Parathyroid adenoma (tissue), 2 donors: ENCODE measurements at regions not wholly inside any gene's neighbourhood (a gene's known extent, or its start where the extent isn't known, plus 50 kb on each side); places are given as distances from the start of the nearest gene placed in this dataset.

ENCODE experiments used
- H2AFZ ChIP-seq: fragments of 300-600 bp; sonication (generic); one replicate; pipeline ENCODE4 v1.7.0; 2017; ENCODE audit warnings: antibody characterized with exemption, mild to moderate bottlenecking
- H3K27ac ChIP-seq: fragments of 300-600 bp; sonication (generic); one replicate; pipeline ENCODE4 v1.7.0; 2017
- H3K27me3 ChIP-seq: fragments of 300-600 bp; sonication (generic); one replicate; pipeline ENCODE4 v1.7.0; 2017; ENCODE audit warnings: low read length; ENCODE audit not compliant: control insufficient read depth, insufficient read depth
- H3K36me3 ChIP-seq: fragments of 300-600 bp; sonication (generic); one replicate; pipeline ENCODE4 v1.7.0; 2017; ENCODE audit warnings: low read length; ENCODE audit not compliant: control insufficient read depth, insufficient read depth
- H3K4me1 ChIP-seq: fragments of 300-600 bp; sonication (generic); one replicate; pipeline ENCODE4 v1.7.0; 2017; ENCODE audit warnings: control low read depth
- H3K4me2 ChIP-seq: fragments of 300-600 bp; sonication (generic); one replicate; pipeline ENCODE4 v1.7.0; 2017; ENCODE audit warnings: low read length
- H3K4me3 ChIP-seq: fragments of 300-600 bp; sonication (generic); one replicate; pipeline ENCODE4 v1.7.0; 2017; ENCODE audit warnings: low read depth, low read length
- H3K79me2 ChIP-seq: fragments of 300-600 bp; sonication (generic); one replicate; pipeline ENCODE4 v1.7.0; 2017; ENCODE audit warnings: control low read depth
- H3K9ac ChIP-seq: fragments of 300-600 bp; sonication (generic); one replicate; pipeline ENCODE4 v1.7.0; 2017; ENCODE audit warnings: mild to moderate bottlenecking
- H3K9me3 ChIP-seq: fragments of 300-600 bp; sonication (generic); one replicate; pipeline ENCODE4 v1.7.0; 2017; ENCODE audit warnings: low read length; ENCODE audit not compliant: control insufficient read depth
- TF ChIP-seq, protein P1 (sequence below): fragments of 300-600 bp; sonication (generic); IDR thresholded peaks from one replicate; pipeline ENCODE4 v1.7.0; 2017; ENCODE audit warnings: antibody characterized with exemption, mild to moderate bottlenecking
- donor health status: primary hyperparathyroidism.

DNA sequence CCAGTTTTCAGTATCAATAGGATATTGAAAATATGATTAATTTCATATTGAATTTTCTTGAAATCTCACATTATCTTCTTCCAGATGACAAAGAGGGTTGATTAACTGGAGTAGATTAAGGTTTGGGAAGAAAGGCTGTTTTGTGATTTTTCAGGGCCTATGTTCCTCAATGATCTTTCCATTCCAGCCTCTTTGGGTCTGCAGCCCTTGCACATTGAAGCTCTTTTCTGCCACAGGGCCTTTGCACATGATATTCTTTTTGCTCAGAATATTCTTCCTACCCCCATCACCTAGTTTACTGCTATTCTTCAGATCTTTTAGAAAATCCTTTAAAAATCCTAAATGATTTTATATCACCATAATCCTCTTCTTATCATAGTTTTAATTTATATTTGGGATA, 449.6 kb downstream of the PLCL1 start:
- Histone ChIP-seq H3K27ac (no peak overlapping the region), H3K4me3 (no peak overlapping the region)
- TF ChIP-seq, protein P1, sequence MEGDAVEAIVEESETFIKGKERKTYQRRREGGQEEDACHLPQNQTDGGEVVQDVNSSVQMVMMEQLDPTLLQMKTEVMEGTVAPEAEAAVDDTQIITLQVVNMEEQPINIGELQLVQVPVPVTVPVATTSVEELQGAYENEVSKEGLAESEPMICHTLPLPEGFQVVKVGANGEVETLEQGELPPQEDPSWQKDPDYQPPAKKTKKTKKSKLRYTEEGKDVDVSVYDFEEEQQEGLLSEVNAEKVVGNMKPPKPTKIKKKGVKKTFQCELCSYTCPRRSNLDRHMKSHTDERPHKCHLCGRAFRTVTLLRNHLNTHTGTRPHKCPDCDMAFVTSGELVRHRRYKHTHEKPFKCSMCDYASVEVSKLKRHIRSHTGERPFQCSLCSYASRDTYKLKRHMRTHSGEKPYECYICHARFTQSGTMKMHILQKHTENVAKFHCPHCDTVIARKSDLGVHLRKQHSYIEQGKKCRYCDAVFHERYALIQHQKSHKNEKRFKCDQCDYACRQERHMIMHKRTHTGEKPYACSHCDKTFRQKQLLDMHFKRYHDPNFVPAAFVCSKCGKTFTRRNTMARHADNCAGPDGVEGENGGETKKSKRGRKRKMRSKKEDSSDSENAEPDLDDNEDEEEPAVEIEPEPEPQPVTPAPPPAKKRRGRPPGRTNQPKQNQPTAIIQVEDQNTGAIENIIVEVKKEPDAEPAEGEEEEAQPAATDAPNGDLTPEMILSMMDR = no peak

DNA sequence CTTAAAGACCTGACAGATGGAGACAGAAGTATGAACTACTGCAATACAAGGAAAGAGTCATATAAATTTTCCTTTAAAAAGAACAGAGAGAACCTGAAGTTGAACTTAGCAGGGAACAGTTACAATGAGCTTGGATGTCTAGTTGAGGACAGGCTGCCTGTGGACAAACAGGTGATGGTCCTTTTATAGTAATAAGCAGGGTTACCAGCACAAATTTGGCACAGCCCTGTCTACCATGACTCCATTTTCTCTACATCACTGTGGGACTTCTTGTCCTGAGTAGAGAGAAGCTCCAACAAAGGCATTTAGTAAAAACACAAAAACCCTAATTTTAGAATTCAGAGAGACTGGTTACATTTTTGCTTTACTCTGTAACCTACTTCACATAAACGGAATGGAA, 448.1 kb downstream of the PLCL1 start:
- Histone ChIP-seq H3K27me3 (no peaks in the 10 kb centered on the region), H3K4me2 (no peak overlapping the region), H3K4me3 (no peak overlapping the region), H3K79me2 (no peaks in the 10 kb centered on the region), H3K27ac (no peak overlapping the region), H3K9me3 (no peaks in the 10 kb centered on the region), H3K4me1 (no peaks in the 10 kb centered on the region), H3K36me3 (no peaks in the 10 kb centered on the region), H2AFZ (no peak overlapping the region), H3K9ac (no peak overlapping the region)
- TF ChIP-seq, protein P1 = no peak

More for the DNA sequence above, 449.6 kb downstream of the PLCL1 start:
- Histone ChIP-seq H3K79me2 (no peaks in the 10 kb centered on the region), H3K4me1 (no peaks in the 10 kb centered on the region), H2AFZ (no peak overlapping the region), H3K27me3 (no peaks in the 10 kb centered on the region), H3K4me2 (no peak overlapping the region), H3K36me3 (no peaks in the 10 kb centered on the region), H3K9ac (no peak overlapping the region), H3K9me3 (no peaks in the 10 kb centered on the region)

DNA sequence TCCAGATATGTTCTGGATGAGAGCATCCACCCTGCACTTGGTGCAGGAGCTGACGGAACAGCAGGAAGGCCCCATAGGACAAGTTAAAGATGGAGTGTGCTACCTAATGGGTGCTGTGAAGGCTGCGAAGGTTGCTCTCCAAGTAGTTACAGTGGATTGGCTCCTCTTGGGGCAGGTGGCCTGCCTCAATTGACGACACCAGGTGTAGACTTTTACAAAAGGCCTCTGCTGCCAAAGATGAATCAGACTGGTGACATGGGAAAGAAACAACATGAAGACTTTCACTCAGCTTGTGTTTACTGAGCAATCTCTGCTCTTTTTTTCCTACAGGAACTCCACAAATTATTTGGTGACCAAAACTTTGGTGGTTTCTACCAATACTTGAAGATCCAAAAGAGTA, 437.7 kb downstream of the PLCL1 start:
- Histone ChIP-seq H3K36me3 (no peaks in the 10 kb centered on the region), H2AFZ (no peak overlapping the region), H3K4me3 (no peak overlapping the region), H3K79me2 (no peaks in the 10 kb centered on the region), H3K4me2 (no peak overlapping the region), H3K9me3 (no peaks in the 10 kb centered on the region), H3K9ac (no peak overlapping the region), H3K4me1 (no peaks in the 10 kb centered on the region), H3K27me3 (no peaks in the 10 kb centered on the region), H3K27ac (no peak overlapping the region)
- TF ChIP-seq, protein P1 = no peak

DNA sequence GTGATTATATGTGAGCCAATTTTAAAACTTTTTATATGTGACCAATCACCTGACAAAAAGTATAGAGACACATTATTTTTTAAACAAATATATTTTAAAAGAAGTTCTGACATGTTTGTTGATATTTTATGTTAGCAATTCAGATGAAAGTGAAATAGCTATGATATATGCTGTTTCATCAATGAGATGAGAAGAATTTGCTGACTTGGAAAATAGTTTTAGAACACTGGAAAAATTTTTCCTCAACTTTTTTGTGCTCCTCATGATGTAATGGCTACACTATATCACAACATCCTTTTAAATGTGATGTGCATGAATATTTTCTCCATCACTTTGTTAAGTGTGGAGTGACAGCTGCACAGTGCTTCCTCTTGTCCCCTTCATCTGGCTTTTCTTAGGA, 434.0 kb downstream of the PLCL1 start:
- H3K27me3 ChIP-seq = no peaks in the 10 kb centered on the region
- no peak overlapping the region for H3K4me3 ChIP-seq
- TF ChIP-seq, protein P1 = no peak
- no peaks in the 10 kb centered on the region for H3K36me3 ChIP-seq
- H3K9me3 ChIP-seq = no peaks in the 10 kb centered on the region
- no peak overlapping the region for H2AFZ ChIP-seq
- no peak overlapping the region for H3K9ac ChIP-seq
- H3K4me1 ChIP-seq = no peaks in the 10 kb centered on the region
- H3K79me2 ChIP-seq = no peaks in the 10 kb centered on the region
- H3K27ac ChIP-seq = no peak overlapping the region
- H3K4me2 ChIP-seq = no peak overlapping the region

DNA sequence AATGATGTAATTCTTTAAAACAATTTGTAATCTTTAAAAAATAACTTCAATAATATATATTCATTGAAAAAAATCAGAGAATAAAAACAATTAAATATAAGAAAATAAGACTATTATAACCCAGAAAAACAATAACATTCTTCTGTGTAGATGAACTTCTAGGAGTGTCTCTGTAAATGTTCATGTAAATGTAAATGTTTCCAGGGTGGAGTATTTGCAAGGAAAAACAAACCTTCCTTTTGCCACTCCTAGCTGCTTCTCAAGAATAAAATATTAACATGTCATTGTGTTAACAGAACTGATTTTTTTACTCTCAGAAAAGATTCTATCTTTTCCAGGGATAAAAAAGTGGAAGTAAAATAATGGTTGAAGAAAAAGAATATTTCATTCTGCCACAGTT, 431.9 kb downstream of the PLCL1 start:
- Histone ChIP-seq H3K9me3 (no peaks in the 10 kb centered on the region), H3K27ac (no peak overlapping the region), H3K4me2 (no peak overlapping the region), H2AFZ (no peak overlapping the region), H3K27me3 (no peaks in the 10 kb centered on the region), H3K4me1 (no peaks in the 10 kb centered on the region), H3K9ac (no peak overlapping the region), H3K79me2 (no peaks in the 10 kb centered on the region), H3K4me3 (no peak overlapping the region), H3K36me3 (no peaks in the 10 kb centered on the region)
- TF ChIP-seq, protein P1 = no peak
